OCI-LY1 (cell line): ENCODE measurements at regions not wholly inside any gene's neighbourhood (a gene's known extent, or its start where the extent isn't known, plus 50 kb on each side); places are given as distances from the start of the nearest gene placed in this dataset.

ENCODE experiments used
- H2AFZ ChIP-seq: fragments of 200-600 bp; sonication (generic), shearing (Covaris generic); 2 replicates; pipeline ENCODE4 v1.6.0; 2014; ENCODE audit warnings: antibody characterized with exemption, mild to moderate bottlenecking, low read length
- H3F3A ChIP-seq: fragments of 200-600 bp; sonication (generic), shearing (Covaris generic); 2 replicates; pipeline ENCODE4 v1.6.0; 2014; ENCODE audit warnings: mild to moderate bottlenecking, antibody characterized with exemption, low read length, moderate library complexity; ENCODE audit not compliant: insufficient read depth
- H3K27ac ChIP-seq: fragments of 200-600 bp; sonication (generic); 2 replicates; pipeline ENCODE4 v1.5.1; 2014; ENCODE audit warnings: low read length, mixed run types, mild to moderate bottlenecking, low read depth; ENCODE audit not compliant: poor library complexity, severe bottlenecking
- H3K27me3 ChIP-seq: fragments of 200-600 bp; sonication (generic); 2 replicates; pipeline ENCODE4 v1.6.0; 2014; ENCODE audit warnings: antibody characterized with exemption, mild to moderate bottlenecking, low read length, moderate library complexity; ENCODE audit not compliant: insufficient read depth
- H3K36me3 ChIP-seq: fragments of 200-600 bp; sonication (generic); 2 replicates; pipeline ENCODE4 v1.6.1; 2014; ENCODE audit warnings: mild to moderate bottlenecking, antibody characterized with exemption, low read length, moderate library complexity, mixed read lengths; ENCODE audit not compliant: insufficient read depth
- H3K4me1 ChIP-seq: fragments of 200-600 bp; sonication (generic); 2 replicates; pipeline ENCODE4 v1.5.1; 2014; ENCODE audit warnings: mild to moderate bottlenecking, low read length, moderate library complexity; ENCODE audit not compliant: insufficient read depth, severe bottlenecking
- H3K4me2 ChIP-seq: fragments of 200-600 bp; sonication (generic), shearing (Covaris generic); 2 replicates; pipeline ENCODE4 v1.6.1; 2014; ENCODE audit warnings: low read length
- H3K4me3 ChIP-seq: fragments of 200-600 bp; sonication (generic); 2 replicates; pipeline ENCODE4 v1.5.1; 2014; ENCODE audit warnings: low read length, low read depth, mild to moderate bottlenecking, mixed read lengths; ENCODE audit not compliant: poor library complexity, severe bottlenecking
- H3K79me2 ChIP-seq: fragments of 200-600 bp; shearing (Covaris generic); 2 replicates; pipeline ENCODE4 v1.6.1; 2016; ENCODE audit warnings: mixed run types, low read length, mixed read lengths; ENCODE audit not compliant: insufficient read depth
- H3K9ac ChIP-seq: fragments of 200-600 bp; sonication (generic), shearing (Covaris generic); 2 replicates; pipeline ENCODE4 v1.6.1; 2014; ENCODE audit warnings: mild to moderate bottlenecking, low read length, mixed read lengths
- H3K9me2 ChIP-seq: fragments of 200-600 bp; sonication (generic), shearing (Covaris generic); 2 replicates; pipeline ENCODE4 v1.6.1; 2014; ENCODE audit warnings: low read depth, mild to moderate bottlenecking, low read length, mixed read lengths
- H3K9me3 ChIP-seq: fragments of 200-600 bp; shearing (Covaris generic); 2 replicates; pipeline ENCODE4 v1.6.1; 2014; ENCODE audit warnings: low read length, mixed read lengths
- H4K20me1 ChIP-seq: fragments of 200-600 bp; sonication (generic), shearing (Covaris generic); 2 replicates; pipeline ENCODE4 v1.6.0; 2016; ENCODE audit warnings: mild to moderate bottlenecking, low read length; ENCODE audit not compliant: insufficient read depth
- EZH2 ChIP-seq: fragments of 200-600 bp; sonication (generic), shearing (Covaris generic); IDR thresholded peaks from 2 replicates; pipeline ENCODE4 v1.8.0; 2017; ENCODE audit warnings: borderline replicate concordance, mixed run types, mild to moderate bottlenecking, antibody characterized with exemption, low read length, moderate library complexity, mixed read lengths
- TF ChIP-seq, protein P1 (sequence below): fragments of 200-600 bp; sonication (generic), shearing (Covaris generic); IDR thresholded peaks from 2 replicates; pipeline ENCODE4 v1.5.1; 2017; ENCODE audit warnings: mild to moderate bottlenecking, antibody characterized with exemption, low read length, moderate library complexity, mixed read lengths

DNA sequence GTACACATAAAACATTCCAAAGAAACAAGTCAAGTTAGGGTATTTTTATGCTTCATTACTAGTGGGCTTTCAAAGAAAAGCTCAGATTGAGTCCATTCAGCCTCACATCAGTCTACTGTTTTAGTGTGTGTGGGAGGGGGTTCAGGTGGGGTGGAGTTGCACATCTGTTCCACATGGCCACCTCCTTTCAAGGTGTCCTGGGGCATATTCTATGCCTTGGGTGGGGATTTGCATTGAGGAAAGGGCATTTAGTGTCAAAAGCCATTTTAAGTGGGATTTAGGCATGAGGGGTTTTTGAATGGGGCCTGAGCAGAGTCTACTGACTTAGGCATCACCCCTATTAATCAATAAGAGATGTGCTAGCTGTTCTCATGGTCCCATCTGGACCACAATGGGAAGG lies 983.1 kb downstream of the TLE4 start:
- Histone ChIP-seq H3K4me3 (no peak overlapping the region), H3K27ac (no peak overlapping the region), H3K79me2 (no peaks in the 10 kb centered on the region), H3K9me2 (no peaks in the 10 kb centered on the region), H3K4me1 (no peaks in the 10 kb centered on the region), H3K9ac (no peak overlapping the region), H3K4me2 (no peak overlapping the region), H3F3A (no peaks in the 10 kb centered on the region), H3K27me3 (no peaks in the 10 kb centered on the region), H3K36me3 (no peaks in the 10 kb centered on the region), H3K9me3 (no peaks in the 10 kb centered on the region), H2AFZ (no peak overlapping the region), H4K20me1 (no peaks in the 10 kb centered on the region)
- TF ChIP-seq, protein P1, sequence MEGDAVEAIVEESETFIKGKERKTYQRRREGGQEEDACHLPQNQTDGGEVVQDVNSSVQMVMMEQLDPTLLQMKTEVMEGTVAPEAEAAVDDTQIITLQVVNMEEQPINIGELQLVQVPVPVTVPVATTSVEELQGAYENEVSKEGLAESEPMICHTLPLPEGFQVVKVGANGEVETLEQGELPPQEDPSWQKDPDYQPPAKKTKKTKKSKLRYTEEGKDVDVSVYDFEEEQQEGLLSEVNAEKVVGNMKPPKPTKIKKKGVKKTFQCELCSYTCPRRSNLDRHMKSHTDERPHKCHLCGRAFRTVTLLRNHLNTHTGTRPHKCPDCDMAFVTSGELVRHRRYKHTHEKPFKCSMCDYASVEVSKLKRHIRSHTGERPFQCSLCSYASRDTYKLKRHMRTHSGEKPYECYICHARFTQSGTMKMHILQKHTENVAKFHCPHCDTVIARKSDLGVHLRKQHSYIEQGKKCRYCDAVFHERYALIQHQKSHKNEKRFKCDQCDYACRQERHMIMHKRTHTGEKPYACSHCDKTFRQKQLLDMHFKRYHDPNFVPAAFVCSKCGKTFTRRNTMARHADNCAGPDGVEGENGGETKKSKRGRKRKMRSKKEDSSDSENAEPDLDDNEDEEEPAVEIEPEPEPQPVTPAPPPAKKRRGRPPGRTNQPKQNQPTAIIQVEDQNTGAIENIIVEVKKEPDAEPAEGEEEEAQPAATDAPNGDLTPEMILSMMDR, result no peak
- TF ChIP-seq EZH2, result no peak

DNA sequence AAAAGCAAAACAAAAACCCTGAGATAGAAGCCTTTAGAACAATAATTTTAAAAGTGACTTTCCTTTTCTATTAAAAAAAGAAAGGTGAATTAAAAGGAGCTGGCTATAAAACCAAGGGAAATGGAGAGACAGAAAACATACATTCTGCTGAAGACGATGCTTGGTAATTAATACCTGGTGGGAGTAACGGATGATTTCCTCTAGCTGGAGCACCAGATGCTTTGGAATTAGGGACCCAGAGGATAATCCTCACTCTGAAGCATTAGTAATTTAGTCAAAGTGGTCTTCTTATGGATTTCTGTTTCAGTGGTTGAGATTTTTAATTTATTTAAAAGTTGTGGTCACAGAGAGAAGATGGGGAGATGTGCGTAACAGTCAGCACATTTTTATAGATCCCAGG lies 982.5 kb downstream of the TLE4 start:
- no peaks in the 10 kb centered on the region for H3F3A ChIP-seq
- H3K4me2 ChIP-seq, result no peak overlapping the region
- H3K27me3 ChIP-seq, result no peaks in the 10 kb centered on the region
- H3K4me1 ChIP-seq, result no peaks in the 10 kb centered on the region
- no peak overlapping the region for H3K9ac ChIP-seq
- H3K79me2 ChIP-seq, result no peaks in the 10 kb centered on the region
- no peak overlapping the region for H3K4me3 ChIP-seq
- H3K9me2 ChIP-seq, result no peaks in the 10 kb centered on the region
- H3K27ac ChIP-seq, result no peak overlapping the region
- H2AFZ ChIP-seq, result no peak overlapping the region
- TF ChIP-seq EZH2, result no peak
- TF ChIP-seq, protein P1, result no peak
- no peaks in the 10 kb centered on the region for H3K9me3 ChIP-seq
- no peaks in the 10 kb centered on the region for H3K36me3 ChIP-seq
- H4K20me1 ChIP-seq, result no peaks in the 10 kb centered on the region

DNA sequence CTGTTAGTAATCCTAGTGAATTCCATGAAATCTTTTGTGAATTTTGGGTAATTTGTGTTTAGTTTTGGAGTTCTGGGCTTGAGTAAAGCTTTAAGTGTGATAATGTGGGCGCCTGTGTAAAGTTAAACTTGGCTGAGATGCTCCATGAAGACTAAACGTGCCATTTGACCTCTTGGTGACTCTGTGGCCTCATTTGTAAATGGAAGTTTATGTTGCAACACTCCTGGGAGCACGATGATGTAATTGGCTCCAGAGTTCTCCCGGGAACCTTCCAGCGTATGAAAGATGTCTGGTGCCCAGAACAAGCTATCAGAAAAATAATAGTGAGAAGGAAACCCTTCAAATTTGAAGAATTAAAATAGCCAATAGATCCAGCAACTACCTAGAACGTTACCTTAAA lies 981.2 kb downstream of the TLE4 start:
- Histone ChIP-seq H3K27me3 (no peaks in the 10 kb centered on the region), H3K4me1 (no peaks in the 10 kb centered on the region), H3K9ac (no peak overlapping the region), H4K20me1 (no peaks in the 10 kb centered on the region), H2AFZ (no peak overlapping the region), H3K36me3 (no peaks in the 10 kb centered on the region), H3K9me3 (no peaks in the 10 kb centered on the region), H3K27ac (no peak overlapping the region), H3K4me2 (no peak overlapping the region), H3K9me2 (no peaks in the 10 kb centered on the region), H3K79me2 (no peaks in the 10 kb centered on the region), H3K4me3 (no peak overlapping the region), H3F3A (no peaks in the 10 kb centered on the region)
- no peak for TF ChIP-seq EZH2
- TF ChIP-seq, protein P1, result no peak
